ENCODE measurements at regions not wholly inside any gene's neighbourhood (a gene's known extent, or its start where the extent isn't known, plus 50 kb on each side); places are given as distances from the start of the nearest gene placed in this dataset.

- in situ Hi-C loops (cut with HindIII; ENCODE audit: low sequenced_read_pairs), result no loop called here
These were observed 83.7 kb upstream of the CTTNBP2NL start for GRCh38 chr1:112312315-112312714.

- in situ Hi-C loops (cut with HindIII; ENCODE audit: low sequenced_read_pairs), result no loop called here
These were observed 83.1 kb upstream of the CTTNBP2NL start for GRCh38 chr1:112312879-112313278.

GRCh38 chr1:112316254-112316913 lies 79.6 kb upstream of the CTTNBP2NL start:
- in situ Hi-C loops (cut with HindIII; ENCODE audit: low sequenced_read_pairs), result no loop called here

GRCh38 chr1:112317140-112317539 lies 78.9 kb upstream of the CTTNBP2NL start:
- in situ Hi-C loops (cut with HindIII; ENCODE audit: low sequenced_read_pairs), result no loop called here

GRCh38 chr1:112317611-112318062 lies 78.4 kb upstream of the CTTNBP2NL start:
- in situ Hi-C loops (cut with HindIII; ENCODE audit: low sequenced_read_pairs), result no loop called here

- in situ Hi-C loops (cut with HindIII; ENCODE audit: low sequenced_read_pairs), result no loop called here
These were observed 77.8 kb upstream of the CTTNBP2NL start for GRCh38 chr1:112318263-112318662.

GRCh38 chr1:112318698-112319370 lies 77.2 kb upstream of the CTTNBP2NL start:
- in situ Hi-C loops (cut with HindIII; ENCODE audit: low sequenced_read_pairs), result no loop called here

GRCh38 chr1:112319371-112320040 lies 76.5 kb upstream of the CTTNBP2NL start:
- in situ Hi-C loops (cut with HindIII; ENCODE audit: low sequenced_read_pairs), result no loop called here

GRCh38 chr1:112320058-112320457 lies 76.0 kb upstream of the CTTNBP2NL start:
- in situ Hi-C loops (cut with HindIII; ENCODE audit: low sequenced_read_pairs), result no loop called here

GRCh38 chr1:112322018-112322417 lies 74.0 kb upstream of the CTTNBP2NL start:
- in situ Hi-C loops (cut with HindIII; ENCODE audit: low sequenced_read_pairs), result no loop called here

GRCh38 chr1:112322983-112323678 lies 72.9 kb upstream of the CTTNBP2NL start:
- in situ Hi-C loops (cut with HindIII; ENCODE audit: low sequenced_read_pairs), result no loop called here

GRCh38 chr1:112325504-112325903 lies 70.5 kb upstream of the CTTNBP2NL start:
- in situ Hi-C loops (cut with HindIII; ENCODE audit: low sequenced_read_pairs), result no loop called here

GRCh38 chr1:112328600-112328999 lies 67.4 kb upstream of the CTTNBP2NL start:
- in situ Hi-C loops (cut with HindIII; ENCODE audit: low sequenced_read_pairs), result no loop called here

- in situ Hi-C loops (cut with HindIII; ENCODE audit: low sequenced_read_pairs), result loop anchor here (5.0 kb wide), 1 partner anchor 55 kb away; no protein-coding TSS in a partner anchor
These were observed 63.6 kb upstream of the CTTNBP2NL start for GRCh38 chr1:112332176-112333150.

GRCh38 chr1:112335351-112335750 lies 60.7 kb upstream of the CTTNBP2NL start:
- in situ Hi-C loops (cut with HindIII; ENCODE audit: low sequenced_read_pairs), result no loop called here

- in situ Hi-C loops (cut with HindIII; ENCODE audit: low sequenced_read_pairs), result no loop called here
These were observed 58.9 kb upstream of the CTTNBP2NL start for GRCh38 chr1:112337028-112337531.

- in situ Hi-C loops (cut with HindIII; ENCODE audit: low sequenced_read_pairs), result no loop called here
These were observed 54.0 kb upstream of the CTTNBP2NL start for GRCh38 chr1:112341986-112342385.

GRCh38 chr1:112342558-112342957 lies 53.5 kb upstream of the CTTNBP2NL start:
- in situ Hi-C loops (cut with HindIII; ENCODE audit: low sequenced_read_pairs), result no loop called here

- in situ Hi-C loops (cut with HindIII; ENCODE audit: low sequenced_read_pairs), result no loop called here
These were observed 51.1 kb upstream of the CTTNBP2NL start for GRCh38 chr1:112344754-112345423.

All from DLD1 (cell line).